HUES64 (cell line): ENCODE measurements at regions not wholly inside any gene's neighbourhood (a gene's known extent, or its start where the extent isn't known, plus 50 kb on each side); places are given as distances from the start of the nearest gene placed in this dataset.

Source experiments
- H3K27ac ChIP-seq: 2 replicates; pipeline ENCODE4 v1.7.0; 2013; ENCODE audit warnings: low read depth, low read length, inconsistent platforms
- H3K27me3 ChIP-seq: 2 replicates; pipeline ENCODE4 v1.6.1; 2013; ENCODE audit warnings: mild to moderate bottlenecking, low read length; ENCODE audit not compliant: insufficient read depth
- H3K36me3 ChIP-seq: 2 replicates; pipeline ENCODE4 v1.6.1; 2013; ENCODE audit warnings: mild to moderate bottlenecking, low read length; ENCODE audit not compliant: insufficient read depth
- H3K4me1 ChIP-seq: 2 replicates; pipeline ENCODE4 v1.6.1; 2013; ENCODE audit warnings: mild to moderate bottlenecking, low read length, moderate library complexity; ENCODE audit not compliant: insufficient read depth
- H3K4me3 ChIP-seq: 2 replicates; pipeline ENCODE4 v1.5.1; 2013; ENCODE audit warnings: mild to moderate bottlenecking, low read length, moderate library complexity
- H3K9ac ChIP-seq: 2 replicates; pipeline ENCODE4 v1.6.1; 2013; ENCODE audit warnings: mild to moderate bottlenecking, low read depth, low read length
- H3K9me3 ChIP-seq: 2 replicates; pipeline ENCODE4 v1.6.1; 2013; ENCODE audit warnings: low read depth, low read length; ENCODE audit not compliant: insufficient read depth
- WGBS: fragments of 150-250, 120-280 bp; methylation state at CpG from one replicate; pipeline ENCODE4 v1.1.7; 2013; ENCODE audit warnings: missing lambda C conversion rate; 5-methylcytosine and 5-hydroxymethylcytosine counted together

- H3K9ac ChIP-seq = no peak overlapping the region
- no peaks in the 10 kb centered on the region for H3K9me3 ChIP-seq
- H3K36me3 ChIP-seq = no peaks in the 10 kb centered on the region
- 0 out of 2 replicates have a peak, but pooled peaks cover 1% of the 10 kb centered on the region for H3K4me1 ChIP-seq
- no peaks in the 10 kb centered on the region for H3K27me3 ChIP-seq
- H3K4me3 ChIP-seq = no peak overlapping the region
- no peak overlapping the region for H3K27ac ChIP-seq
Observed at GRCh38 chr14:44783901-44784300, 177.8 kb downstream of the KLHL28 start.

GRCh38 chr14:44782775-44783238 lies 178.9 kb downstream of the KLHL28 start:
- no peak overlapping the region for H3K4me3 ChIP-seq
- WGBS = 76% methylated on average over 1 of the region's 1 CpG
- H3K9ac ChIP-seq = no peak overlapping the region
- no peak overlapping the region for H3K27ac ChIP-seq
- no peaks in the 10 kb centered on the region for H3K9me3 ChIP-seq
- no peaks in the 10 kb centered on the region for H3K36me3 ChIP-seq
- peaks cover 6% of the 10 kb centered on the region; the same call in 1 of the 2 replicates for H3K4me1 ChIP-seq
- no peaks in the 10 kb centered on the region for H3K27me3 ChIP-seq

DNA sequence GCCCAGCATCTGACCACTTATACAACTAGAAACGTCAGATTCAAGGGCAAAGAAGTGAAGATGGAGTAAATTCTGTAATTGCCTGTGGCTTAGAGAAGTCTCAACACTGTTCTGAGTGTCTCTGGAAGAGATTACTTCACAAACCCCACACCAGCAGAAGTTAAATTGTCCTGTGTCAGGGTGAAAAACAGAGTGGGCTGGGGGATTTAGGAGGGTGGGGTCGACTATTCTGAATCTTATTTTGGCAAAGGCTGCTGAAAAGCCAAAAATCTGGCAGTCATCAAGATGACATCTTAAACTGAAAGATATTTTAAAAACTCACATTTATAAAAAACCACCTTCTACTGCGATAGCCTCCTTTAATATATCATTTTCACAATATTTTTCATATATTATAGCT lies 180.8 kb downstream of the KLHL28 start:
- WGBS = 77% methylated on average over 2 of the region's 3 CpGs
- peaks cover 6% of the 10 kb centered on the region; the same call in 1 of the 2 replicates for H3K4me1 ChIP-seq
- H3K36me3 ChIP-seq = no peaks in the 10 kb centered on the region
- no peaks in the 10 kb centered on the region for H3K9me3 ChIP-seq
- H3K27ac ChIP-seq = no peak overlapping the region
- H3K4me3 ChIP-seq = no peak overlapping the region
- H3K27me3 ChIP-seq = no peaks in the 10 kb centered on the region
- H3K9ac ChIP-seq = no peak overlapping the region

- Histone ChIP-seq H3K27me3 (no peaks in the 10 kb centered on the region), H3K4me3 (no peak overlapping the region), H3K9me3 (no peaks in the 10 kb centered on the region), H3K27ac (no peak overlapping the region), H3K4me1 (peaks cover 6% of the 10 kb centered on the region; the same call in 1 of the 2 replicates), H3K9ac (no peak overlapping the region), H3K36me3 (no peaks in the 10 kb centered on the region)
- WGBS = 83% methylated on average over 2 of the region's 2 CpGs
Observed at GRCh38 chr14:44778604-44779003, 183.1 kb downstream of the KLHL28 start.

DNA sequence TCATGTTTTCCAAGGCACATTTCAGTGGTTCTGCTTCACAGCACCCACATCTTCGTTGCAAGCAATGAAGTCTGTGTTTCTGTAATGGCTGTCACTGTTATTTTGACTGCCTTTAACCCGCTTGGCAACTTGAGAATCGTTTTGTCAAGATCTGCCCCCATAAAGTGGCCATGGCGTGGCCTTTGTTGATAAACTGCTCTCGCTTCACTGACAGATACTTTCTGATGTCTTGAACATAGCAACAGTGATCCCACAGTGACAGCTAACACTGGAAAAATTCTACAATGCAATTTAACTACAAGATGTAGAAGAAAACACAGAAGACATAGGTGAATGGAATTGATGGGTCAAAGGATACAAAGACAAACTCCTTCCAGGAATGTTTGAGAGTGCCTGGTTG lies 184.2 kb downstream of the KLHL28 start:
- no peaks in the 10 kb centered on the region for H3K27me3 ChIP-seq
- WGBS = 94% methylated on average over 5 of the region's 5 CpGs

GRCh38 chr14:44775248-44775647 lies 186.5 kb downstream of the KLHL28 start:
- Histone ChIP-seq H3K27me3 (no peaks in the 10 kb centered on the region), H3K27ac (no peak overlapping the region), H3K9ac (no peak overlapping the region), H3K36me3 (no peaks in the 10 kb centered on the region), H3K4me1 (peaks cover 6% of the 10 kb centered on the region; the same call in 1 of the 2 replicates), H3K9me3 (no peaks in the 10 kb centered on the region), H3K4me3 (no peak overlapping the region)
- WGBS = 89% methylated on average over 3 of the region's 3 CpGs

More for the DNA sequence above, 184.2 kb downstream of the KLHL28 start:
- H3K4me1 ChIP-seq = peaks cover 6% of the 10 kb centered on the region; the same call in 1 of the 2 replicates
- H3K36me3 ChIP-seq = no peaks in the 10 kb centered on the region
- H3K4me3 ChIP-seq = no peak overlapping the region
- H3K27ac ChIP-seq = no peak overlapping the region
- H3K9ac ChIP-seq = no peak overlapping the region
- H3K9me3 ChIP-seq = no peaks in the 10 kb centered on the region

DNA sequence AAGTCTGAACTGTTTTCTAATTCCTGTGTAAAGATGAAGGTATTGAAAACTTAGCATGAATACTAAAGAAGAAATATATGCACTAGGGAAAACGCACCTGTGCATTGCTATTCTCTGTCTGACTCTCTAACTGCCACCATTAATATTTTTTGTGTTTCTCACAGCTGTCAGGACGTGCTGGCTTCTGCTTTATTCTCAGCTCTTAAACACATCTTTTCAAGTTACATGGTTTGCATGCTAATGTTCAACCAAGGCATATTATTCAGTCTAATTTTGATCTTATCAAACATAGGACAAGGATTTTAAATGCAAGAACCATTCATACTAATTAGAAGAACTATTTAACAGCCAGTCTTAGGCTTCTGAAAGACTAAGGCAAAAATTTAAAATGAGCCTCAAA lies 187.4 kb downstream of the KLHL28 start:
- Histone ChIP-seq H3K9ac (no peak overlapping the region), H3K27me3 (no peaks in the 10 kb centered on the region)
- 88% methylated on average over 2 of the region's 2 CpGs for WGBS

DNA sequence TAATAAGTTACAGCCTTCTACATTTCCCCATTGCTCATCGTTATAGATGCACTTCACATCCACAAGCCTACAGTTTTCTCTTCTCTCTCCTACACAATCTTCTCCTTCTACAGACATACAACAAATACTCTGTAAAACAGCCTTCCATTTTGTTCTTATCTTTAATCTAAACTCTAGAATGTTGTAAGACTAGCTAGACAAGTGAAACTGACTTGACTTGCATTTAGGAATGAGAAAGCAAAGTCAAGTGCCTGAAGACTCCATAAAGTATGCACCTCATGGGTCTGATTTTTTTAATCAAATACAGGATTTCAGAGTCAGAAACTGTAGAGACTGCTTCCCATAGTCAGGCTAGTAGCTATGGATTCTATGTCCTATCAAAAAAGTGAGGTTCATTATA lies 190.3 kb downstream of the KLHL28 start:
- Histone ChIP-seq H3K36me3 (no peaks in the 10 kb centered on the region), H3K4me1 (peaks cover 8% of the 10 kb centered on the region), H3K27me3 (no peaks in the 10 kb centered on the region), H3K4me3 (no peak overlapping the region), H3K9me3 (no peaks in the 10 kb centered on the region), H3K9ac (no peak overlapping the region), H3K27ac (no peak overlapping the region)
- WGBS = 82% methylated on average over 1 of the region's 1 CpG

More for the DNA sequence above, 187.4 kb downstream of the KLHL28 start:
- Histone ChIP-seq H3K36me3 (no peaks in the 10 kb centered on the region), H3K27ac (no peak overlapping the region), H3K9me3 (no peaks in the 10 kb centered on the region), H3K4me3 (no peak overlapping the region), H3K4me1 (peaks cover 6% of the 10 kb centered on the region; the same call in 1 of the 2 replicates)

DNA sequence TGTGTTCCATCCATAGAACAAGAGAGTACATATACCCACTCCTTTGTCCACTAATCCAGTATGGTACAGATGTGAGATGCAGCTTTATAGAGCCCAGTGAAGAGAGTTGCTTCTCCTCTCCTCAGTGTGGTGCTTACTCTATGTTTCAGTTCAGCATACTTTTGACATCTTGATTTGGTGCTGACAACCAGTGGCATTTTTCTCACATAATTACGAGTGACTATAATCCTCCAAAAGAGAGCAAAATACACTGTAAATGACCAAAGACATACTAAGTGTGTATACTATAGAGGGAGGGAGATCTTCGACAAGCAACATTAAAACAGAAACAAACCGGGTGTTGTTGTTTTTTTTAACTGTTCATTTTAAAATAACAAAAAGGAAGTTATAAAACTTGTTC lies 191.5 kb downstream of the KLHL28 start:
- no peaks in the 10 kb centered on the region for H3K36me3 ChIP-seq
- WGBS = 92% methylated on average over 2 of the region's 3 CpGs

GRCh38 chr14:44768935-44769334 lies 192.8 kb downstream of the KLHL28 start:
- Histone ChIP-seq H3K27me3 (no peaks in the 10 kb centered on the region), H3K36me3 (no peaks in the 10 kb centered on the region), H3K27ac (no peak overlapping the region), H3K9ac (no peak overlapping the region), H3K4me3 (no peak overlapping the region), H3K4me1 (peaks cover 8% of the 10 kb centered on the region), H3K9me3 (no peaks in the 10 kb centered on the region)
- 92% methylated on average over 1 of the region's 1 CpG for WGBS

More for the DNA sequence above, 191.5 kb downstream of the KLHL28 start:
- no peaks in the 10 kb centered on the region for H3K27me3 ChIP-seq
- no peak overlapping the region for H3K27ac ChIP-seq
- no peak overlapping the region for H3K4me3 ChIP-seq
- no peak overlapping the region for H3K9ac ChIP-seq
- peaks cover 8% of the 10 kb centered on the region for H3K4me1 ChIP-seq
- H3K9me3 ChIP-seq = no peaks in the 10 kb centered on the region

- Histone ChIP-seq H3K27ac (no peak overlapping the region), H3K4me3 (no peak overlapping the region), H3K36me3 (no peaks in the 10 kb centered on the region), H3K4me1 (peaks cover 8% of the 10 kb centered on the region), H3K9ac (no peak overlapping the region), H3K27me3 (no peaks in the 10 kb centered on the region), H3K9me3 (no peaks in the 10 kb centered on the region)
- WGBS = 83% methylated on average over 5 of the region's 5 CpGs
Observed at GRCh38 chr14:44767646-44768173, 194.0 kb downstream of the KLHL28 start.

- H3K9ac ChIP-seq = no peak overlapping the region
- no peaks in the 10 kb centered on the region for H3K9me3 ChIP-seq
- 90% methylated on average over 1 of the region's 1 CpG for WGBS
- H3K27ac ChIP-seq = no peak overlapping the region
- no peak overlapping the region for H3K4me3 ChIP-seq
- H3K4me1 ChIP-seq = peaks cover 8% of the 10 kb centered on the region
- H3K36me3 ChIP-seq = no peaks in the 10 kb centered on the region
- H3K27me3 ChIP-seq = no peaks in the 10 kb centered on the region
Observed at GRCh38 chr14:44766285-44766684, 195.5 kb downstream of the KLHL28 start.
